Stimulated activated CD8-positive, alpha-beta memory T cell treated with anti-CD3 and anti-CD28 coated beads, Interleukin-12 subunit alpha, Interleukin-12 subunit beta, amount 100 ng/mL, for 1 hour (primary cell): ENCODE measurements at regions not wholly inside any gene's neighbourhood (a gene's known extent, or its start where the extent isn't known, plus 50 kb on each side); places are given as distances from the start of the nearest gene placed in this dataset.

ENCODE experiments used
- DNase-seq: peaks from one replicate; pipeline ENCODE4 v3.0.0-alpha.2; 2020; ENCODE audit warnings: low read depth

DNA sequence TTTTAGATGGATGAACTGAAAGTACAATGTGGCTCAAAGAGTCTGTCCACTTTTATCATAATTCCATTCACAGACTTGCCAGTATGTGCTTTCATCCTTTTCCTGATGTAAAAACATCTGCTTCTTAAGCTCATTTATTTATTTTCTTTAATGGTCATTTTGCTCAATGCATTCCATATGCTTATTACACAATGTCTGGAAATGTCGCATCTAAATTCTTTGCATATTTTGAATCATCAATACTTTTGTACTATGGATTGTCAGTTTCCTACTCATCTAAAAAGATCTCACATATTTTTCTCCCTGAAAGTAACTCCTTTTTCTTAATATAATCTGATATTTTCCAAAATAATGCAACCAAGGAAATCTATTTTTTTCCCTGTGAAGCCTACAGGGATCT is 1315.8 kb downstream of the EFNB2 start:
- no peak for DNase-seq

GRCh38 chr13:105213512-105213911 is 1322.0 kb downstream of the EFNB2 start:
- DNase-seq: no peak

- DNase-seq: no peak
These were observed 1327.7 kb downstream of the EFNB2 start for GRCh38 chr13:105207572-105208293.

GRCh38 chr13:105202354-105202753 is 1333.1 kb downstream of the EFNB2 start:
- DNase-seq: no peak

DNA sequence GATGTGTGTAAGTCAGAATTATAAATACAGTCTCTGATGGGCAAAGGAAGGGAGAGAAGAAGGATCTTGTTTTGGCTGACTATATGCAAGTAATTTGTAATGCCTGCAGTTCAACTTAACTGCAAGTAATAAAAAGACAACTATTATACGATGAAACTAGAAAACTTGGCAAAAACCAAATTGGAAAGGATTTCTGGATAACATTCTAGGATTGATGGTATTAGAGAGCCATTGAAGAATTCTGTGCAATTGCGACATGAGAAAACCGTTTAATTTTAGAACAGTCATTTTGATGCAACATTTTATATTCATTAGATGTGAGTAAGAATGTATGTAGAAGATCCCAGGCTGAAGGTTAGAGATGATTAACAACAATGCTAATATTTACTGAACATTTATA is 1334.1 kb downstream of the EFNB2 start:
- no peak for DNase-seq

- no peak for DNase-seq
These were observed 1335.3 kb downstream of the EFNB2 start for GRCh38 chr13:105200181-105200580.

GRCh38 chr13:105196052-105196451 is 1339.4 kb downstream of the EFNB2 start:
- no peak for DNase-seq

DNA sequence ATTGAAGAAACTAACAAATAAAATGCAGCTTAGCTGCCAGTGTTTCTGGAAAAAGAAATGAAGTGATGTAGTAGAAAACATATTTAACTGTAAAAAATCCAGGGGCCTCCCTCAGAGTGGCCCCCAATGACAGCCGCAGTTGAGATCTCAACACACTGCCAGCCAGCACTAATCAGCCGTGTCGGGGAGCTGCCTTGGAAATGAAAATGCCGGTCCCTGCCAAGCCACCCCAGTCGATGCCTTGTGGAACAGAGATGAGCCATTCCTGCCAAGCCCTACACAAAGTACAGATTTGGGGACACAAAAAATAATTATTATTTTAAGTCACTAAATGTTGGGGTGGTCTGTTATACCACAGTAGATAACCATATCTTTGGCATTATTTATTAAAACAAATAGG is 1342.4 kb downstream of the EFNB2 start:
- no peak for DNase-seq

GRCh38 chr13:105184201-105184600 is 1351.3 kb downstream of the EFNB2 start:
- DNase-seq: no peak

- no peak for DNase-seq
These were observed 1358.1 kb downstream of the EFNB2 start for GRCh38 chr13:105177265-105177900.

DNA sequence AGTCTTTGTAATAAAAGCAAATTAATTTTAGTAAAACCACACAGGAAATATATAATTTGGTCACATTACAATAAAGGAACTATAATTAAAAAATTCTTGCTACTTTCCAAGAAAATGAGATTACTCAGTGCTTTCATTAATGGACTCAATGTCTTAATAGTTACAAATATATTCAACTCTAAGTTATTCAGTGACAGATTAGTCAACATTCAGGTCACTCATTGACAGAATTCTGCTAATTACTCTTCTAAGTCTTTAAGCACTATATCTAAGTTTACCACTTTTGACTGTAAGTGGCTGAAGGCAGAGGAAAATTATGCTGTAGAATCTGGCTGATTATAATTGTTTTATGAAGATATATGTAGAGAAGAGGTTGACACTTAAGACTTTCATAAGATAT is 1365.0 kb downstream of the EFNB2 start:
- DNase-seq: no peak

GRCh38 chr13:105168295-105168694 is 1367.2 kb downstream of the EFNB2 start:
- no peak for DNase-seq

GRCh38 chr13:105167385-105167784 is 1368.1 kb downstream of the EFNB2 start:
- no peak for DNase-seq

DNA sequence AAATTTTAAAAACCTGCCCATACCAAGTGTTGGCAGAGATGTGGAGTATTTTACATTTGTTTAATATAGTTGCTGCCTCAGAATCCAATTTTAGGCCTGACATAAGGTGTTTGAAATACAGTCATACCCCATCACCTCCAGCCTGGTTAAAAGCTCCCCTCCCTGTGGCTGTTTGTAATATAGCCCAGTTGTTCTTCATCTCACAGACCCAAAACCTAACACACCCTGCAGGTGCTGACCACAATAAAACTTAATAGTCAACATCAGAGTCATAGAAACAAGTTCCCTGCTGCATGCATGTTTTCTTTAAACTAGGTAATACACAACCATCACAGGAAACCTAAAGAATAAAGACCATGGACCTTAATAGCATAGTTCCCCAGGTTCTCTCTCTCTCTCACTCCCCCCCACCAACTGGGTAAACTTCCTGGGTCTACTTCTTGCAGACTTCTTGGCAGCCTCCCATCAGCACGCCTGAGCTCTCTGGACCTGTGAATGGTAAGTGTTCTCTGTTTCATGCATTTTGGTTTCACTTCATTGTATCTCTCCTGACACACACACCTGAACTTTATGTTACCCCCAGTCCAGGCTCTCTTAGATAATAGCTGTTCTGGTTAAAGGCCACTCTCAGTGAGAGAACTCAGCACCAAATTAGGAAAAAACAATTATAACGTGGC is 1369.9 kb downstream of the EFNB2 start:
- no peak for DNase-seq

DNA sequence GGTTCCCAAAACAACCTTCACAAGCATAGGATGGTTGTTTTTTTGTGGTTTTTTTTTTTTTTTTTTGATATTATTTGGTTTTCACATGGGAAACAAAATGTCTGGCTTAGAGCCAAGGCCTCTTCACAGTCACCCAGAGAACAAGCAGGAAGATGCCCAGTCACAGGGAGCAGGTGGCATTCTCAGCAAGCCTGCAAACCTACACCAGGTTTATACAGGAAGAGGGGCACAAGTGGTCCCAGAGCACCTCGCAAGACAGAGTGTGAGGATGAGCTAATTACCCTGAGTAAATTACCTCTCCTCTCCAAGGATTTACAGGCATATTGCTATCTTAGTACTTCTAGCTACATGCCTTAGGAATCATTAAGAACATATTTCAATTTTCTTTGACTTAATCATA is 1375.6 kb downstream of the EFNB2 start:
- no peak for DNase-seq

DNA sequence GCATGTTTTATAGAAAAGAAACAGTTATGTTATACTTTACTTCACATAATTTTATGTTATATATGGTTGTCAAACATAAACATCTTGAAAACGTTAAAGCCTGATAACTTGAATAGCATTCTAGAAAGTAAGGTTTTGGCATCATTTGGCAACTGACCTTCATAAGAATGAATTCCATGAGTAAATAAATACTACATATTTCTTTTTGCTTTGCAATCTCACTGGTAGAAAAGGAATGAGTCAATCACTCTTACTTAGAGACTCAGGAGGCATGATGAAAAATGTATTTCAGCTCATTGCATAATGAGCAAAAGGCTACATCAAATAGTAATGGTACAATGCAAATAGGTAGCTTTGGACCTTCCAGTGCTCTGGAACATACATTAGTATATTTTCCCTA is 1381.9 kb downstream of the EFNB2 start:
- DNase-seq: no peak

GRCh38 chr13:105151639-105152038 is 1383.8 kb downstream of the EFNB2 start:
- DNase-seq: no peak

- no peak for DNase-seq
These were observed 1388.0 kb downstream of the EFNB2 start for GRCh38 chr13:105147461-105147860.

DNA sequence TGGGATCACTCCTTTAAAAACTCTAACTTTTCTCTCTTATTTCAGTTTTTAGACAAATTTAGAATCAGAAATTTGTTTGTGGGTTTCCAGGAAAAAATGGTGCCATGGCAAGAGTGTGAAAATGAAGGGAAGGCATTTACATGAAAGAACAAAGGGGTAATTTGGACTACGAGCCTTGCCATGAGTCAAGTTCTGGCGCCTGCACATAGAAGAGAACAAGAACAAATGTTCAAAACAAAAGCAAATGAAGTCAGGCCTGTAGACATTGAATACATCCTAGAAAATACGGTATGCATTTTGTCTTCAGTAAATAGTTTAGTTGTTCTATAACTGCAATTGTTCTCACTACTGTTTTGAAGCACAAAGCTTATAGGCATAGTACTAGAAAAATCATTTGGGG is 1390.5 kb downstream of the EFNB2 start:
- no peak for DNase-seq

DNA sequence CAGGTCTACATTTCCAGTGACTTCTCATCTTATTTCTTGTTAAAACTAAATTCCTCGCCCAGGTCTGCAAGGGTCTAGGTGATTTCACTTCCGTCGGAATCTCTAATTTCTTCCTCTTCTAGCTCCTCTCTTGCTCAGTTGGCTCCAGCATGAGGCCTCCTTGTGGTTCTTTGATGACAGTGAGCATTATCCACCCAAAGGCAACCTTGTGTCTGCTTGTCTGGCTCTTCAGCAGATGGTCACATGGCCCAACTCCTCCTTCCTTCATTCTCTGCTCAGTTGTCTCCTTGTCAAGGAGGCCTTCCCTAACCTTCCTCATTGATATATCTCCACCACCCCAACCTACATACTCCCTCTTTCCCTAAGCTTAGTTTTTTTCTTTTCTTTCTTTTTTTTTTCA is 1391.4 kb downstream of the EFNB2 start:
- no peak for DNase-seq

DNA sequence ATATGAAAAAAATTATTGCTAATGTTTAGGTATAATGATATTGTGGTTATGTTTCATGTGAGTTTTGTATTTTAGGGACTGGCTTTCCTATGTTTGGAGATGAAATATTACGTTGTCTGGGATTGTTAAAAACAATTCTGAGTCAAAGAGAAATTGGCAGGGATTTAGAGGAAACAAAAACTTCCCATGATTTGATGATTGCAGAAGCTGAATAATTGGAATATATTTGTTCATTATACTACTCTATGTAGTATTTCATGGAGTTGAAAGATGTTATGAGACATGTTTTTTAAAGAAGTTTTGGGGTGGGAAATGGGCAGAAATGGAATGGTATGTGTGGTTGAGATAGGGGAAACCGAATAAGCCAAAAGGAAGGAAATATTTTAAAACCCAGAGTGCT is 1392.9 kb downstream of the EFNB2 start:
- DNase-seq: no peak

DNA sequence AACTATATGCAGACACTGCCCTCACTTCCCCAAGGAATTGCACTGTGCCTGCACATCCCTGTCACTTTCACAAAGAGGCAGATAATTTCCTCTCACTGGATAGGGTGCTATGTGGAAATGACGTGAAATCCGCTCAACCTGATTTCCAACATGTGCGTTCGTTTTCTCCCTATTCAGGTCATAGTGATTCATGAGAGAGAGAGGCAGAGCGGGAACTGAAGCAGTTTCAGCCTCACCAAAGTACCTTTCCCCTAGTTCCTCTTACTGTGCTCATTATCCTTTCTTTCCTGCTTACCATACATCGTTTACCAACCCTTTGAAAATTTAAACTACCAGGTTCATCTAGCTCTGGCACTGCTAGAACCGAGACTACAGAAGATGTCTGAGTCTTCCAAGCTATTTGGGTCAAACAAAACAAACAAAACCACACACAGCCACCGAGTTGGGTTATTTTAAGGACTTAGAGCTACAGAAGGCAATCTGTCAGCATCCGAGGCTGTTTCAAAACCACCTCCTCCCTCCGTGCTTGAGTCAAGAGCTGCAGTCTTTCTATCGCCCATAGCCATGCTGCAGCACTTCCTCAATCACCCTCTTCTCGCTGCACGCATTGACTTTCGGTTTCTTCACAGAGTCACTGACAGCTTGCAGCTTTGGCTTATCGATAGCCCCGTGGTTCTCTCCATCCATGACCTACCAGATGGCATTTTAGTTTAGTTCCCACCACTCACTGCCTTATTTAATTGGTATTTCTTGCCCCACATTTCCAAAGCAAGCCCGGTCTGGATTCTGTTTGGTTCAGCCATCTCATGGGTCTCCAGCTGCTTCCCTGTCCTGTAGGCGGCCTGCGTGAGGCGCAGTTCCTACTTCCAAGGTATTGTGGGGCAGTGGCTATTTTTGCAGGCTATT is 1395.8 kb downstream of the EFNB2 start:
- DNase-seq: peak; percentile 25

- DNase-seq: no peak
These were observed 1396.4 kb downstream of the EFNB2 start for GRCh38 chr13:105139048-105139379.
